Breast epithelium (tissue), 3 donors: ENCODE measurements at regions not wholly inside any gene's neighbourhood (a gene's known extent, or its start where the extent isn't known, plus 50 kb on each side); places are given as distances from the start of the nearest gene placed in this dataset.

Source experiments
- POLR2A ChIP-seq: fragments of 450-650 bp; IDR thresholded peaks from one replicate; pipeline ENCODE4 v1.6.1; 2016; ENCODE audit warnings: antibody characterized with exemption, mild to moderate bottlenecking, moderate library complexity
- TF ChIP-seq, protein P1 (sequence below), 3 donors: fragments of 450-650 bp; IDR thresholded peaks; one replicate each; pipeline ENCODE4 v1.5.1; 2016 to 2017; ENCODE audit warnings: antibody characterized with exemption in 3 of 3, mild to moderate bottlenecking in 3 of 3, moderate library complexity in 3 of 3

DNA sequence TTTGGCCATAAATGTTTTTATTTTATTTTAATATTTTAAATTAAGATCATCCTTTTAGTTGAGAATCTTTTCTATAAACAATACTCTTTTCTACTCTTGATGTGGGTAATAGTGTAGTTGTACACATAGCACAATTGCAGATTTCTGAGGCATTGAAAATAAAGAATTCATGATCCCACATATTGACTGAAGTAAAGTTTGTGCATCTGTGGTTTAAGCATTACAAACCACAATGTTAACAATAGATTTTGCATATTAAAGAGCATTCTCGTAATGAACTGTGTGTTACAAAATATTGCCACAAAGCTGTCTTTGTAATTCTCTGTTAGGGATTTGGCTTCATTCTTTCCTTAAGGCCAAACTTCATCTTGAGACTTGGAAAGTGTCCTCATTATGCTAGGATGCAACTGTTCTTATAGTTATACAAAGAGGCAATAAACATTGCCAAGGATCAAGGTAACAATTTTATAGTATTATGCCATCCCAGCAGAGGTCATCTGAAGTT, 256.8 kb downstream of the OLFM3 start:
- TF ChIP-seq, protein P1, sequence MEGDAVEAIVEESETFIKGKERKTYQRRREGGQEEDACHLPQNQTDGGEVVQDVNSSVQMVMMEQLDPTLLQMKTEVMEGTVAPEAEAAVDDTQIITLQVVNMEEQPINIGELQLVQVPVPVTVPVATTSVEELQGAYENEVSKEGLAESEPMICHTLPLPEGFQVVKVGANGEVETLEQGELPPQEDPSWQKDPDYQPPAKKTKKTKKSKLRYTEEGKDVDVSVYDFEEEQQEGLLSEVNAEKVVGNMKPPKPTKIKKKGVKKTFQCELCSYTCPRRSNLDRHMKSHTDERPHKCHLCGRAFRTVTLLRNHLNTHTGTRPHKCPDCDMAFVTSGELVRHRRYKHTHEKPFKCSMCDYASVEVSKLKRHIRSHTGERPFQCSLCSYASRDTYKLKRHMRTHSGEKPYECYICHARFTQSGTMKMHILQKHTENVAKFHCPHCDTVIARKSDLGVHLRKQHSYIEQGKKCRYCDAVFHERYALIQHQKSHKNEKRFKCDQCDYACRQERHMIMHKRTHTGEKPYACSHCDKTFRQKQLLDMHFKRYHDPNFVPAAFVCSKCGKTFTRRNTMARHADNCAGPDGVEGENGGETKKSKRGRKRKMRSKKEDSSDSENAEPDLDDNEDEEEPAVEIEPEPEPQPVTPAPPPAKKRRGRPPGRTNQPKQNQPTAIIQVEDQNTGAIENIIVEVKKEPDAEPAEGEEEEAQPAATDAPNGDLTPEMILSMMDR (IDR thresholded peaks at IDR 0.05) = no peak
- no peak for TF ChIP-seq POLR2A
